ENCODE measurements at regions not wholly inside any gene's neighbourhood (a gene's known extent, or its start where the extent isn't known, plus 50 kb on each side); places are given as distances from the start of the nearest gene placed in this dataset.

- peak; percentile 79 for DNase-seq (ENCODE audit: low read depth)
Observed at GRCh38 chr12:104858611-104859543, 99.2 kb downstream of the SLC41A2 start.

DNA sequence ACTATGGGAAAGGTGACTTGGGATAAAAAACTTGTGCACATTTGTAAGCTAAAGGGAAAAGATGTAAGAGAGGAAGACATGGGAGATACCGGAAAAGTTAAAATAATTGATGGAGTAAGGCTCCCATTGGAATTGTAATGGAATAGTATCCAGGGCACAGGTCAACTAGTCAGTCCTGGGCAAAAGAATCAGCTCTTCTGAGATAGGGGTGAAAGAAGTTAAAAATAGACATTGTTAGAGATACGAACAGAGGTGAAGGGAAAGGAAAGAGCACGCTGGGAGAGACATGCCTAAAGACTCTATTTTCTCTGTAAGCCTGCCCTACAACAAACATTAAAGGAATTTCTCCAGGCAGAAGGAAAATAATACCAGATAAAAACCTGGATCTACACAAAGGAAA is 101.6 kb downstream of the SLC41A2 start:
- DNase-seq (ENCODE audit: low read depth), result no peak

DNA sequence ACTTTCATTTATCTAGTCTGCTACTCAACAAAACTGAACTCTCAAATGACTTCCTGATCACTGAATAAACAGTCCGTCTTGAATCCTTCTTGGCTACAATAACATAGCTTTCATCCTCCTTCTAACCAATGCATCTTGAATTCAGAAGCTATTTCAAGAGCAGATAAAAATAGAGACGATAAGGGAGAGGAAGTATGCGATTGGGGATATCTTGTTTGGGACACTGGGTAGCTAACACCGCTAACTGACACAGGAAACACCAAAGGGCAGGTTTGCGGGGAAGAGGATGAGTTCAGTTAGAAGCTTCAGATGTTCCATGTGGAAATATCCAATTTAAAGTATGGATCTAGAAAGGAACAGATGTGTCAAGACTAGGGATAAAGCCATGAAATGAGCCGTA is 102.5 kb downstream of the SLC41A2 start:
- DNase-seq (ENCODE audit: low read depth), result no peak

GRCh38 chr12:104852896-104853295 is 105.2 kb downstream of the SLC41A2 start:
- DNase-seq (ENCODE audit: low read depth), result no peak

GRCh38 chr12:104852102-104852501 is 106.0 kb downstream of the SLC41A2 start:
- no peak for DNase-seq (ENCODE audit: low read depth)

DNA sequence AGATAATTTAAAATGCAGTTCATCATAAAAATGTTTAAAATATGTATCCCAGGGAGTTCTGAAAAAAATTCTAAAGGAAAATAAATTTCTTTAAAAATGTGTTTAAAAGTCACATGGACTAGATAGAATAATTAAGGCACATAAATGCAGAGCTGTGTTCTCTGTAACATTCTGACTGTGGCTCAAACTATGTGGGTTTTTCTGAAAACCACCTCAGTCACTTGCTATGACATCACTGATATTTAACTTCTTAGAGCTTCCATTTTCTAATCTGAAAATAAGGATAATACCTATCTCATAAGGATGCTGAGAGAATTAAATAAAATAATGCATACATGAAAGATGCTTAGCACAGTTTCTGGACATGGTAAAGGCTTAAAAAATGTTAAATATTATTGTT is 107.3 kb downstream of the SLC41A2 start:
- DNase-seq (ENCODE audit: low read depth), result no peak

DNA sequence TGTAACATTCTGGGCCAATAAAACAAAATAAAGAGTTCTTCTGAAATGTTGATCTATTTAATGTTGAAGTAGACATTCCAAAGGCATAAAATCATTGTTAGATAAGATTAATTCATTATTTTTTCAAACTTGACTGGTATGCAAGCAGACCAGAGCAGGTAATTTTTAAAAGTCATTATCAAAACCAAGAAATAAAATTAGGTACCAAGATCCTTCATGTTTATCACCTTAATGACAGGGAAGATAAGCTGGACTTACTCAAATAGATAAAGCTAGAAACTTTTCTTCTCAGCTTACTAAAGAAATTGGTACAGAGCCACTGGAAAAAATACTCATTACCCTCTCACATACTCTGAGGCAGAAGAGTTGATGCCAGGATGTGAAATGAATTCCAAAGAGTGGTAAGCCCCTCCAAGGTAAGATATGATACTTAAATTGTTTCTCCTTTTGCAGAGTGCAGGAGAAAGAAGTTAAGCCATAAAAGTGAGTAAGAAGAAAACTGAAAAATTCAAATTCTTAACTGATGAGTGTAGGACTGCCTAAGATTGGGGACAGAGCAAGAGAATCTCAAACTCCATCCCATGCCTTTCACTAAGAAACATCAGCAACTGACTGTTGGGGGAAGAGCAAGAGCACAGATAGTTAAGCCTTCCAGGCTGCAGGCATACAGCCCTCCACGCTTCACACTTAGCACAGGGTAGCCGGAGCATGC is 111.9 kb downstream of the SLC41A2 start:
- no peak for DNase-seq (ENCODE audit: low read depth)

DNA sequence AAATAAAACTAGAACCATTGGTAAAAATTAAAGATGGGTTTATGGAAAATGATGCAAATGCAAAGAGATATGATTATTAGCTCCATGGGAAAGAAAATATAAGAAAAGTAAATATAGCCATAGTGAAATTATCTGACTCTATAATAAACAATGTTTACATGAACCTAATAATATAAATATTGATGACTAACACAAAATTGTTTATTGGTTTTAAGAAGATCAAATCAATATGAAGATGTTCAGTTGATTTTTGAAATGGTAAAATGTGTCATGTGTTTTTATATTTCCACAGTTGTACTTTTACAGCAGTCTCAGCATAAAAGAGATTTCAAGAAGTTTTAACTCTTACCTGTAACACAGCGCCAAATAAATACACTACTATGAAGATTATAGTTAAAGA is 114.0 kb downstream of the SLC41A2 start:
- DNase-seq (ENCODE audit: low read depth), result no peak

GRCh38 chr12:104840262-104840661 is 117.8 kb downstream of the SLC41A2 start:
- DNase-seq (ENCODE audit: low read depth), result no peak

DNA sequence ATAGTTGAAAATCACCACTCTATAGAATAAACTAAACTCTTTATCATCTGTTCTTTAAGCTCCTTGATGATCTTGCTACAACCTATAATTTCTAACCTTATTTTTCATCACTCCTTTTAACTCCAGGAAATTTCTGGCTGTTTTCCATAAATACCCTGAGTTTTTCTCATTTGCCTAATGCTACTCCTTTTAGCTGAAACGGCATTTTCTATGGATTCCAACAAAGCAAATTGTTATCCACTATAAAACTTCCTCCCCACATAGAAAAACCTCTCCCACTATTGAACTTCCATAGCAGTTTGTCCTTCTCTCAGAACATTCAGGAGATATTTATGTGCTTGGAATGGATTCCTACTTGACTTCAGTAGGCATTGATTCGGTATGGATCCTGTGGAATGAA is 122.8 kb downstream of the SLC41A2 start:
- no peak for DNase-seq (ENCODE audit: low read depth)

- DNase-seq (ENCODE audit: low read depth), result no peak
Observed at GRCh38 chr12:104834607-104835006, 123.5 kb downstream of the SLC41A2 start.

GRCh38 chr12:104833756-104834155 is 124.3 kb downstream of the SLC41A2 start:
- DNase-seq (ENCODE audit: low read depth), result no peak

DNA sequence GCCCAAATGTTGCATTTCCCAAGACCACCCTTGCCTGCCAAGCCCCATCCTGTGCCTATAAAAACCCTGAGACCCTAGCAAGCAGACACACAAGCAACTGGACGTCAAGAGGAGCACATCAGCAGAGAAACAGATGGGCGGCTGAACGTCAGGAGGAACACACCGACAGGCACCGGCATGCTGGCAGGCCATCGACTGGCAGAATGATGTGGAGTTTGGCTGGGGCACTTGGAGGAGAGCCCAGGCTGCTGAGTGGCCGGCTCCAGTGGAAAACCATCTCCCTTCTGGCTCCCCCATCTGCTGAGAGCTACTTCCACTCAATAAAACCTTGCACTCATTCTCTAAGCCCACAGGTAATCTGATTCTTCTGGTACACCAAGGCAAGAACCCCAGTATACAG is 130.1 kb downstream of the SLC41A2 start:
- no peak for DNase-seq (ENCODE audit: low read depth)

GRCh38 chr12:104827587-104827986 is 130.5 kb downstream of the SLC41A2 start:
- no peak for DNase-seq (ENCODE audit: low read depth)

DNA sequence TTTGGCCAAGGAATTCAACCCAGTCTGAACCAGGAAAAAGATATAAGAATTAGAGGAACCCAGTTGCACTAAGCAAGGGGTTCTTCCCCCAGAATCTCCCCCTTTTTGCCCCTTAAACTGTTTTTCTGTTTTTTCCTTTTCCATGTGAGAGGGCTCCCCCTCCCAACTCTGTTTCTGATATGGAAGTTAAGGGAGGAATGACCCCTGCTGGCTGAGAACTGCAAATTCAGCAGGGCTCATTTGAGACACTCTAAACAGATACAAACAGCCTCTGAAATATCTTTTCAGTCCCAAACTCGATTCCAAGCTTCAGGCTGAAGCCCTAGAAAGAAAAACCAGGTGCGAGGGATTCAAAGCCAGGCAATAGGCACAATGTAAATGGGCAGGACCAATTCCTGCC is 132.7 kb downstream of the SLC41A2 start:
- DNase-seq (ENCODE audit: low read depth), result no peak

DNA sequence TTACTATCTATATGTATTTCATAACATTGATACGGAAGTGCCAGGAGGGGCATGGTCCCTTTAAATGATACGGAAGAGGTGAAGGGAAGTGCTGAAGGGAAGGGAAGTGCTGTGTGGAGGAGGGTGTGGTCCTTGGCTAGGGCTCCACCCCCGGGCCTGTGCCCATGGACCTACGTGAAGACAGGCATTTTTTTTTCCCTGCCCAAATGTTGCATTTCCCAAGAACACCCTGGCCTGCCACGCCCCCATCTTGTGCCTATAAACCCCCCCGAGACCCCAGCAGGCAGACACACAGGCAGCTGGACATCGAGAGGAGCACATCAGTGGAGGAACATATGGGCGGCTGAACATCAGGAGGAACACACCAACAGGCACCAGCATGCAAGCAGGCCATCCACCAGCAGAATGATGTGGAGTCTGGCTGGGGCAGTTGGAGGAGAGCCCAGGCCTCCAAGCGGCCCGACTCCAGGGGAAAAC is 134.1 kb downstream of the SLC41A2 start:
- no peak for DNase-seq (ENCODE audit: low read depth)

GRCh38 chr12:104822941-104823340 is 135.1 kb downstream of the SLC41A2 start:
- DNase-seq (ENCODE audit: low read depth), result no peak

DNA sequence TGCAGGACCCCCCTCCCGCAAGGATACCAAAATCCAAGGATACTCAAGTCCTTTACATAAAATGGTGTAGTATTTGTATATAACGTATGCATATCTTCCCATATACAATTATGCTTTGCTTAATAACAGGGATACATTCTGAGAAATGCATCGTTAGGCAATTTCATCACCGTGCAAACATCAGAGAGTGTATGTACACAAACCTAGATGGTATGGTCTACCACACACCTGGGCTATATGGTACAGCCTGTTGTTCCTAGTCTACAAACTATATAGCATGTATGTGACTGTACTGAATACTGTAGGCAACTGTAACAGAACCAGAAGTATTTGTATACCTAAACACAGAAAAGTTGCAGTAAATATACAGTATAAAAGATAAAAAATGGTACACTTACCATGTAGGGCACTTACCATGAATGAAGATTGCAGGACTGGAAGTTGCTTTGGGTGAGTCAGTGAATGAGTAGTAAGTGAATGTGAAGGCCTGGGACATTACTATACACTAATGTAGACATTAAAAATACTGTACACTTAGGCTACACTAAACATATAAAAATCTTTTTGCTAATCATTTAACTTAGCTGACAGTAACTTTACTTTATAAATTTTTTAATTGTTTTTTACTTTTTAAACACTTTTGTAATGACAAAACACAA is 141.1 kb downstream of the SLC41A2 start:
- no peak for DNase-seq (ENCODE audit: low read depth)

GRCh38 chr12:104815935-104816334 is 142.2 kb downstream of the SLC41A2 start:
- no peak for DNase-seq (ENCODE audit: low read depth)

DNA sequence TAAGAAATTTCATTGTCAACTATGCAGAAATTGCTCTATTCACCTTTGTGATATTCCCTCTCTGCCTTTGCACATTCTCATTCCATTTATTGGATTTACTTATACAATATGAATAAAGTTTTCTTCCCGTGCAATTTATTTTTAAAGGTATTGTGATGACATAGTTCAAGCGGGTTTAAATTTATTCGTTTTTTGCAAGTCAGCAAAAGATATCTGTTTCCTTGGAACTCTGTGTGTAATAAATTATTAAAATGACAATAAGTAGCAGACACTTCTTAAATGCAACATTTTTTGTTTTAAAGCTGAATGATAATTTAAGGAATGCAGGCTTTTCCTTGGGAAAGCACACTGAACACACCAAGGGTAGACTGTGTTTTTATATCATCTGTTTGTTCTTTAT is 143.1 kb downstream of the SLC41A2 start:
- DNase-seq (ENCODE audit: low read depth), result no peak

Data from renal cortical epithelial cell (primary cell).